ENCODE measurements at regions not wholly inside any gene's neighbourhood (a gene's known extent, or its start where the extent isn't known, plus 50 kb on each side); places are given as distances from the start of the nearest gene placed in this dataset.

- no TSS peak for BruUV-seq (replicated peaks)
- H3K9me2 ChIP-seq (ENCODE audit: insufficient read depth): no peaks in the 10 kb centered on the region
- ChIA-PET RAD21 (ENCODE audit: low non-redundant PET in 1 of 2, low total read pairs in 2 of 2, uncharacterized antibody in 2 of 2, unreplicated experiment in 2 of 2) (no interaction called here), CTCF (no interaction called here), POLR2A (no interaction called here)
- H3K27me3 ChIP-seq (ENCODE audit: insufficient read depth, low read length): no peaks in the 10 kb centered on the region
- no peak overlapping the region for H2AFZ ChIP-seq (ENCODE audit: low read depth, low read length, poor library complexity, severe bottlenecking)
- no peak for ATAC-seq
- no peak overlapping the region for H3K9ac ChIP-seq (ENCODE audit: low read length)
- no peaks in the 10 kb centered on the region for H3K9me3 ChIP-seq (ENCODE audit: control insufficient read depth in 1 of 2, insufficient read depth in 1 of 2, low read depth in 1 of 2, low read length in 2 of 2)
- no peak for DNase-seq (ENCODE audit: low read depth, low spot score)
- no peak overlapping the region for H3K4me3 ChIP-seq (replicated peaks in 1 of 2; ENCODE audit: low read depth in 1 of 2, low read length in 2 of 2)
- H4K20me1 ChIP-seq (ENCODE audit: insufficient read depth): no peaks in the 10 kb centered on the region
- no peaks in the 10 kb centered on the region for H3K79me2 ChIP-seq (ENCODE audit: insufficient read depth, low read length)
- intact Hi-C loops (cut with micrococcal nuclease): no loop called here
- no peaks in the 10 kb centered on the region for H3K36me3 ChIP-seq (ENCODE audit: control insufficient read depth in 1 of 2, insufficient read depth in 2 of 2, low read length in 2 of 2)
- no peak for TF ChIP-seq CTCF (IDR thresholded peaks at IDR 0.05 in 2 of 3, conservative IDR thresholded peaks at IDR 0.05 in 1 of 3; ENCODE audit: borderline replicate concordance in 1 of 3, insufficient read depth in 1 of 3, low read depth in 2 of 3, low read length in 2 of 3)
- no peak for TF ChIP-seq RAD21 (IDR thresholded peaks at IDR 0.05; ENCODE audit: low read depth)
- TF ChIP-seq ZFX (IDR thresholded peaks at IDR 0.05): no peak
- no peak for TF ChIP-seq EGR1 (IDR thresholded peaks at IDR 0.05; ENCODE audit: low read depth)
- no peak for TF ChIP-seq YY1 (IDR thresholded peaks at IDR 0.05; ENCODE audit: extremely low read depth, insufficient replicate concordance, low read depth, low read length)
- TF ChIP-seq ATF3 (IDR thresholded peaks at IDR 0.05): no peak
- no peak for TF ChIP-seq CBX3 (IDR thresholded peaks at IDR 0.05; ENCODE audit: low read depth)
- no peak for TF ChIP-seq FOSL1 (IDR thresholded peaks at IDR 0.05; ENCODE audit: low read depth)
- TF ChIP-seq SRF (IDR thresholded peaks at IDR 0.05; ENCODE audit: low read depth): no peak
- no peak for TF ChIP-seq JUND (IDR thresholded peaks at IDR 0.05)
- no peak for TF ChIP-seq POLR2AphosphoS5 (IDR thresholded peaks at IDR 0.05; ENCODE audit: low read depth, low read length)
- TF ChIP-seq ZNF274 (IDR thresholded peaks at IDR 0.05; ENCODE audit: low read depth, low read length): no peak
- TF ChIP-seq CEBPB (IDR thresholded peaks at IDR 0.05; ENCODE audit: low read depth): no peak
- no peak for TF ChIP-seq EZH2phosphoT487 (IDR thresholded peaks at IDR 0.05; ENCODE audit: borderline replicate concordance)
- TF ChIP-seq SIN3A (IDR thresholded peaks at IDR 0.05; ENCODE audit: low read depth): no peak
- TF ChIP-seq MAX (IDR thresholded peaks at IDR 0.05): no peak
- TF ChIP-seq REST (IDR thresholded peaks at IDR 0.05; ENCODE audit: low read depth): no peak
- no peak for TF ChIP-seq POLR2A (IDR thresholded peaks at IDR 0.05; ENCODE audit: borderline replicate concordance, extremely low read depth, insufficient read depth, insufficient read length)
- TF ChIP-seq SP1 (IDR thresholded peaks at IDR 0.05; ENCODE audit: low read depth): no peak
- no peak for TF ChIP-seq ZBTB33 (IDR thresholded peaks at IDR 0.05; ENCODE audit: extremely low read depth, insufficient replicate concordance, low read length)
- no peak overlapping the region for H3K27ac ChIP-seq (ENCODE audit: low read depth, low read length)
- H3K4me2 ChIP-seq (ENCODE audit: low read length): no peak overlapping the region
- H3K4me1 ChIP-seq (ENCODE audit: control insufficient read depth in 1 of 2, insufficient read depth in 2 of 2, low read length in 2 of 2): no peaks in the 10 kb centered on the region
Observed at GRCh38 chr11:105332171-105332570, 192.6 kb upstream of the CARD18 start.

Data from HCT116 (cell line).